ENCODE measurements at regions not wholly inside any gene's neighbourhood (a gene's known extent, or its start where the extent isn't known, plus 50 kb on each side); places are given as distances from the start of the nearest gene placed in this dataset.
A peak's percentile ranks its signal among the peaks of the same experiment; 100 is the strongest.

DNA sequence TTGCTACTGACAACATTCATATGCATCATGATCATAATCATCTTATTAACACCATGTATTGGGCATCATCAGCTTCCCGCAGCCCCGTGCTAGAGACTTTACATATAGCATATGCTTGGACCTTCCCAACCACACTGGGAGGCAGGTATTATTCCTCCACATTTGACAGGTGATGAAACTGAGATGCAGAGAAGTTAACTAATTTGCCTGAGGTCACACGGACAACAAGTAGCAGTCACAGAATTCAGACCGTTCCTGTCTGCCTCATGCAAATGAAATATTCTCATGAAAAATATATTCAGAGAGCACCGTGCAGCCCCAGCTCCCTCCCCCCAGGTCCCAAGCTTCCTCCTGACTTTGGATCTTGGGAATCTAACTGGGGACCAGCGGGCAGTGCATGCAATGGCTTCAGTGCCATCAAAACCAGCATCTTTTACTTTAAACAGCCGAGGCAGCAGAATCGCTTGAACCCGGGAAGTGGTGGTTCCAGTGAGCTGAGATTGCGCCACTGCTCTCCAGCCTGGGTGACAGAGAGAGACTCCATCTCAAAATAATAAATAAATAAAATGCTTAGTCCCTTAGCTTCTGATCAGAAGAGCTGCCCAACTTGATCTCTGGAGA lies 112.2 kb upstream of the GPR26 start:
- H3K27me3 ChIP-seq: peaks cover 0 to 25% (median 0%) of the 10 kb centered on the region in 3 donors
- DNase-seq: no peak
- TF ChIP-seq, protein P1, sequence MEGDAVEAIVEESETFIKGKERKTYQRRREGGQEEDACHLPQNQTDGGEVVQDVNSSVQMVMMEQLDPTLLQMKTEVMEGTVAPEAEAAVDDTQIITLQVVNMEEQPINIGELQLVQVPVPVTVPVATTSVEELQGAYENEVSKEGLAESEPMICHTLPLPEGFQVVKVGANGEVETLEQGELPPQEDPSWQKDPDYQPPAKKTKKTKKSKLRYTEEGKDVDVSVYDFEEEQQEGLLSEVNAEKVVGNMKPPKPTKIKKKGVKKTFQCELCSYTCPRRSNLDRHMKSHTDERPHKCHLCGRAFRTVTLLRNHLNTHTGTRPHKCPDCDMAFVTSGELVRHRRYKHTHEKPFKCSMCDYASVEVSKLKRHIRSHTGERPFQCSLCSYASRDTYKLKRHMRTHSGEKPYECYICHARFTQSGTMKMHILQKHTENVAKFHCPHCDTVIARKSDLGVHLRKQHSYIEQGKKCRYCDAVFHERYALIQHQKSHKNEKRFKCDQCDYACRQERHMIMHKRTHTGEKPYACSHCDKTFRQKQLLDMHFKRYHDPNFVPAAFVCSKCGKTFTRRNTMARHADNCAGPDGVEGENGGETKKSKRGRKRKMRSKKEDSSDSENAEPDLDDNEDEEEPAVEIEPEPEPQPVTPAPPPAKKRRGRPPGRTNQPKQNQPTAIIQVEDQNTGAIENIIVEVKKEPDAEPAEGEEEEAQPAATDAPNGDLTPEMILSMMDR (IDR thresholded peaks at IDR 0.05): no peak
- TF ChIP-seq POLR2A (IDR thresholded peaks at IDR 0.05): no peak
- no peak for TF ChIP-seq EP300 (IDR thresholded peaks at IDR 0.05)
- no peak for TF ChIP-seq POLR2AphosphoS5 (IDR thresholded peaks at IDR 0.05)
- H3K9me3 ChIP-seq: no peaks in the 10 kb centered on the region
- no peak overlapping the region for H3K27ac ChIP-seq
- WGBS, 2 donors: 82 to 84% methylated on average over 10 of the region's 10 CpGs
- intact Hi-C loops (cut with DNase I): no loop called here
- H3K4me1 ChIP-seq: no peaks in the 10 kb centered on the region
- no peak overlapping the region for H3K4me3 ChIP-seq
- no peaks in the 10 kb centered on the region for H3K36me3 ChIP-seq

DNA sequence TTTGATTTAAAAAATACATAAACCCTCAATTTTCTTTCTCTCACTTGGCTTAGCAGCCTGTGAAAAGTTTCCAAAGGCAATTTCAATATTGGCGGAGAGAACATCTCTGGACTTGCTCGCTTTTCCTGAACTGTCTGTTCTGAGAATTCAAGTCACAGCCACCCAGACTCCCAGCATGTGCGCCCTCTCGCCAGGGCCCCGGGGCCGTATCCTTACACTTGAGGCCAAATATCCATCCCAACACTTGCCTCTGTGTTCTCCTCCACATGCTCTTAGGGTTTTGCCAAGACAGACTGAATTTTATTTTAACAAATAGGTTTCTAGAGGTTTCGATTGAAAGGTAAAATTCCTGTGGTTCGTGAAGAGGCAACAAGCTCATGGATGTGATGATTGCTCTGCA lies 111.5 kb upstream of the GPR26 start:
- Histone ChIP-seq H3K4me1 (no peaks in the 10 kb centered on the region), H3K27me3 (peaks cover 0 to 30% (median 0%) of the 10 kb centered on the region in 3 donors), H3K27ac (no peak overlapping the region), H3K9me3 (no peaks in the 10 kb centered on the region), H3K4me3 (no peak overlapping the region), H3K36me3 (no peaks in the 10 kb centered on the region)
- no peak for TF ChIP-seq EP300 (IDR thresholded peaks at IDR 0.05)
- no peak for TF ChIP-seq POLR2A (IDR thresholded peaks at IDR 0.05)
- TF ChIP-seq, protein P1 (IDR thresholded peaks at IDR 0.05): no peak
- no peak for TF ChIP-seq POLR2AphosphoS5 (IDR thresholded peaks at IDR 0.05)
- WGBS, 2 donors: 88 to 89% methylated on average over 8 of the region's 8 CpGs
- DNase-seq: no peak
- intact Hi-C loops (cut with DNase I): loop anchor here (5.0 kb wide), 1 partner anchor 512 kb away; no protein-coding TSS in a partner anchor

DNA sequence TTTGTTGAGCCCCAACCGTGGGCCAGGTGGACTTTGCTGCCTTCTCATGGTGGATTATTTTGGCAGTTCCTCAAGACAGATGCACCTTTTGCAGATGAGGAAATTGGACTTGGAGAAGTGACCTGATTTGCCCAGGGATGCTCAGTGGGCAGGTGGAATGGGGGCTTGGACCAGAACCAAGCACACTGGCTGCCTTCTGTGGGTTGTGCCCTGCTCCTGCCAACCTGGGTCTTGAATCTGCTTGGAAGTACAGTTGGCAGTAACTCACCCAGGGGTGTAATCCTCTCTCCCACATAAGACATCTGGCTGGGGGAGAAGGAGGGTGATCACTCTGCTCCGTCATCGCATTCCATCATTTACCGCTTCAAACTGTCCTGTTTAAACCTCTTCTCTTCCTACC lies 110.5 kb upstream of the GPR26 start:
- DNase-seq: peak; percentile 39
- intact Hi-C loops (cut with DNase I): loop anchor here (5.0 kb wide), 1 partner anchor 513 kb away; no protein-coding TSS in a partner anchor
- no peak overlapping the region for H3K4me3 ChIP-seq
- no peaks in the 10 kb centered on the region for H3K36me3 ChIP-seq
- TF ChIP-seq EP300 (IDR thresholded peaks at IDR 0.05): no peak
- H3K27ac ChIP-seq: no peak overlapping the region
- peaks cover 0 to 30% (median 0%) of the 10 kb centered on the region in 3 donors for H3K27me3 ChIP-seq
- H3K4me1 ChIP-seq: no peaks in the 10 kb centered on the region
- WGBS, 2 donors: 76 to 85% methylated on average over 4 of the region's 4 CpGs
- no peaks in the 10 kb centered on the region for H3K9me3 ChIP-seq

DNA sequence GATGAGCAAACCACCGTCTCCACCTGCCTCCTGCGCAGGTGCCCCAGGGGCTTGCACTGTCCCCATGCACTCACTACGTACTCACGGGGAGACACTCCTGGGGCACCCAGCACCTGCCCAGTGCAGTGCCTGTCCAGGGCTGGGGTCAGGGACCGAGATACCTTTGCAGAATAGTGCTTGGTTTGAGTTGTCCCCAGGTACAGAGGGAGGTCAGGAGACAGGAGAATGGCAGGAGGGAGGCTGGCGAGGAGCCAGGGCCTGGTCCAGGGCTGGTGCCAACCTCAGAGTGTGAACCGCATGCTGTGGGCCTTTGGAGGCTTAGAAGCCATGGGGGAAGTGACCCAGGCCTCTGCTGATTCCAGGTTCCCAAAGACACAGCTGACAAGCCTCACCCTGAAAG lies 110.1 kb upstream of the GPR26 start:
- H3K9me3 ChIP-seq: no peaks in the 10 kb centered on the region
- no peaks in the 10 kb centered on the region for H3K4me1 ChIP-seq
- H3K27ac ChIP-seq: no peak overlapping the region
- no peaks in the 10 kb centered on the region for H3K36me3 ChIP-seq
- no peak overlapping the region for H3K4me3 ChIP-seq
- WGBS, 2 donors: 72 to 80% methylated on average over 7 of the region's 7 CpGs
- TF ChIP-seq EP300 (IDR thresholded peaks at IDR 0.05) (no peak), POLR2A (IDR thresholded peaks at IDR 0.05) (no peak), POLR2AphosphoS5 (IDR thresholded peaks at IDR 0.05) (no peak)
- TF ChIP-seq, protein P1 (IDR thresholded peaks at IDR 0.05): no peak
- intact Hi-C loops (cut with DNase I): loop anchor here (5.0 kb wide), 1 partner anchor 514 kb away; no protein-coding TSS in a partner anchor
- peaks cover 0 to 30% (median 0%) of the 10 kb centered on the region in 3 donors for H3K27me3 ChIP-seq
- DNase-seq: peak; percentile 40

DNA sequence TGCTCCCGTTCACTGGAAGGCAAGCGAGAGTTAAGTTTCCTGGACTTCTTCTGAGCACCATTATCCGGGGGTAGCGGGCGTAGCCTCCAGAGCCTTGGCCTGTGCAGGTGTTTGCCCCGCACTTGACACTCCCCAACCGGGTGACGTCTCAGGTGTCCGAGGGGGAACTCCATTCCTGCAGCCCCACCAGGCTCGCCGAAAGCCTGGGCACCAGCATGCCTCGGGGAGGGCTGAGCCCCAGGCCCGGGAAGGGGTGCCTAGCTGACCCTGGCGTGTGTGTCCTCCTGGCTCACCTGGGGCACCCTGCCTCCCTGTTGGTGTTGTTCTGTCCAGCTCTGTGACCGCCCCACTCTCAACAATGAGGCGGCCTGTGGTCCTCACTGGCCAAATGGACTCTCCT lies 109.4 kb upstream of the GPR26 start:
- 63 to 76% methylated on average over 16 of the region's 16 CpGs for WGBS, 2 donors
- no peak for TF ChIP-seq EP300 (IDR thresholded peaks at IDR 0.05)
- TF ChIP-seq, protein P1 (IDR thresholded peaks at IDR 0.05): no peak
- TF ChIP-seq POLR2A (IDR thresholded peaks at IDR 0.05): no peak
- no peak for TF ChIP-seq POLR2AphosphoS5 (IDR thresholded peaks at IDR 0.05)
- H3K4me1 ChIP-seq: no peaks in the 10 kb centered on the region
- H3K27ac ChIP-seq: no peak overlapping the region
- intact Hi-C loops (cut with DNase I): loop anchor here (5.0 kb wide), 1 partner anchor 514 kb away; no protein-coding TSS in a partner anchor
- no peak overlapping the region for H3K4me3 ChIP-seq
- DNase-seq: peak; percentile 63
- no peaks in the 10 kb centered on the region for H3K36me3 ChIP-seq
- H3K27me3 ChIP-seq: peaks cover 0 to 33% (median 0%) of the 10 kb centered on the region in 3 donors
- no peaks in the 10 kb centered on the region for H3K9me3 ChIP-seq

All from sigmoid colon (tissue), 6 donors.